ENCODE measurements at regions not wholly inside any gene's neighbourhood (a gene's known extent, or its start where the extent isn't known, plus 50 kb on each side); places are given as distances from the start of the nearest gene placed in this dataset.

DNA sequence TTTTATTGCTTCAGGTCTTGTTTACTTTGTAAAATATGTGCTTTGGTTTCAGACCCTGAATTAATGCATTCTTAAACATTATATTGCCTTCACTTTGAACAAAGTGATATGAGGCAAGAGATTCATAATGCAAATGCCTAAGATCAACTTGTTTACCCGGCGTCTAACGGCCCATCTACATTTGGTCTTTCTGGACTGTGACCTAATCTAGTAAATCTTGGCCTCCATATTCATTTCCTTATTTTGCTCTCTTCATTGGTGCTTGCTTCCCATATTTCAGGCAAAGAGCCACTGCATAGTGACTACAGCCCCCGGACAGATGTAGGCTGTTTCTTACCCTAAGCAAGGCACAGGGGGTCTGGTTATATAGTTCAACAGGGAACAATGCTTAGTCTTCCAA, 53.0 kb upstream of the SLC39A10 start:
- no peaks in the 10 kb centered on the region for H3K36me3 ChIP-seq (ENCODE audit: control insufficient read depth in 2 of 2, insufficient read depth in 1 of 2, low read length in 2 of 2)
- TF ChIP-seq ZNF26 (tag by site-specific recombination; IDR thresholded peaks at IDR 0.05) (no peak), ZNF629 (tag by site-specific recombination; IDR thresholded peaks at IDR 0.05) (no peak), ZNF23 (tag by site-specific recombination; IDR thresholded peaks at IDR 0.05; ENCODE audit: borderline replicate concordance) (no peak), ZNF274 (IDR thresholded peaks at IDR 0.05; ENCODE audit: low read length) (no peak), ZNF274 (tag by site-specific recombination; IDR thresholded peaks at IDR 0.05; ENCODE audit: borderline replicate concordance) (no peak), REPIN1 (tag by site-specific recombination; IDR thresholded peaks at IDR 0.05; ENCODE audit: low read depth) (no peak), ZNF18 (tag by site-specific recombination; IDR thresholded peaks at IDR 0.05) (no peak), ZBTB1 (tag by site-specific recombination; IDR thresholded peaks at IDR 0.05) (no peak), KLF17 (tag by site-specific recombination; IDR thresholded peaks at IDR 0.05) (no peak), HOXD13 (CRISPR knock-in tag; IDR thresholded peaks at IDR 0.05; ENCODE audit: borderline replicate concordance) (no peak), ZBTB49 (tag by site-specific recombination; IDR thresholded peaks at IDR 0.05; ENCODE audit: low read depth) (no peak), ZNF223 (tag by site-specific recombination; IDR thresholded peaks at IDR 0.05) (no peak), ZNF654 (tag by site-specific recombination; IDR thresholded peaks at IDR 0.05; ENCODE audit: low read depth) (no peak), SP3 (tag by site-specific recombination; IDR thresholded peaks at IDR 0.05) (no peak), ZNF146 (tag by site-specific recombination; IDR thresholded peaks at IDR 0.05) (no peak), ZNF266 (tag by site-specific recombination; IDR thresholded peaks at IDR 0.05; ENCODE audit: low read depth) (no peak), ZNF416 (tag by site-specific recombination; IDR thresholded peaks at IDR 0.05) (no peak), ZBTB21 (tag by site-specific recombination; IDR thresholded peaks at IDR 0.05) (no peak), ZNF148 (tag by site-specific recombination; IDR thresholded peaks at IDR 0.05; ENCODE audit: borderline replicate concordance) (no peak), ZNF138 (tag by site-specific recombination; IDR thresholded peaks at IDR 0.05; ENCODE audit: borderline replicate concordance) (no peak), ZNF501 (tag by site-specific recombination; IDR thresholded peaks at IDR 0.05) (no peak)
- CTCF ChIA-PET, result no interaction called here
- no peak overlapping the region for H3K4me3 ChIP-seq (ENCODE audit: low read depth, low read length)
- no peaks in the 10 kb centered on the region for H3K4me1 ChIP-seq (ENCODE audit: control insufficient read depth, insufficient read depth, low read length)
- POLR2A ChIA-PET, result no interaction called here
- no peak overlapping the region for H3K27ac ChIP-seq (ENCODE audit: extremely low read depth, low read depth, low read length)
- H3K9me3 ChIP-seq (ENCODE audit: control insufficient read depth, insufficient read depth, low read depth, low read length), result no peaks in the 10 kb centered on the region
